ENCODE measurements at regions not wholly inside any gene's neighbourhood (a gene's known extent, or its start where the extent isn't known, plus 50 kb on each side); places are given as distances from the start of the nearest gene placed in this dataset.
"Not testable (repeated sequence)": the region's sequence is repeated elsewhere in the genome, so short reads cannot be mapped to it uniquely, and the experiment has no call there.

- no peak for DNase-seq
Measured at GRCh38 chr21:33971492-33972013, 55.9 kb upstream of the ATP5PO start.

GRCh38 chr21:33969581-33969980, 54.0 kb upstream of the ATP5PO start:
- no peak for DNase-seq

- no peak for DNase-seq
Measured at GRCh38 chr21:33968995-33969348, 53.4 kb upstream of the ATP5PO start.

- DNase-seq: no peak
Measured at GRCh38 chr21:33968080-33968994, 52.7 kb upstream of the ATP5PO start.

GRCh38 chr21:33967086-33967571, 51.5 kb upstream of the ATP5PO start:
- no peak for DNase-seq

- DNase-seq: no peak
Measured at GRCh38 chr21:33966324-33966949, 50.8 kb upstream of the ATP5PO start.

GRCh38 chr21:33965662-33966061, 50.1 kb upstream of the ATP5PO start:
- DNase-seq: not testable (repeated sequence)
